Parathyroid adenoma (tissue), 2 donors: ENCODE measurements at regions not wholly inside any gene's neighbourhood (a gene's known extent, or its start where the extent isn't known, plus 50 kb on each side); places are given as distances from the start of the nearest gene placed in this dataset.

Experiments used
- H2AFZ ChIP-seq: fragments of 300-600 bp; sonication (generic); one replicate; pipeline ENCODE4 v1.7.0; 2017; ENCODE audit warnings: antibody characterized with exemption, mild to moderate bottlenecking
- H3K27ac ChIP-seq: fragments of 300-600 bp; sonication (generic); one replicate; pipeline ENCODE4 v1.7.0; 2017
- H3K27me3 ChIP-seq: fragments of 300-600 bp; sonication (generic); one replicate; pipeline ENCODE4 v1.7.0; 2017; ENCODE audit warnings: low read length; ENCODE audit not compliant: control insufficient read depth, insufficient read depth
- H3K36me3 ChIP-seq: fragments of 300-600 bp; sonication (generic); one replicate; pipeline ENCODE4 v1.7.0; 2017; ENCODE audit warnings: low read length; ENCODE audit not compliant: control insufficient read depth, insufficient read depth
- H3K4me1 ChIP-seq: fragments of 300-600 bp; sonication (generic); one replicate; pipeline ENCODE4 v1.7.0; 2017; ENCODE audit warnings: control low read depth
- H3K4me2 ChIP-seq: fragments of 300-600 bp; sonication (generic); one replicate; pipeline ENCODE4 v1.7.0; 2017; ENCODE audit warnings: low read length
- H3K4me3 ChIP-seq: fragments of 300-600 bp; sonication (generic); one replicate; pipeline ENCODE4 v1.7.0; 2017; ENCODE audit warnings: low read depth, low read length
- H3K79me2 ChIP-seq: fragments of 300-600 bp; sonication (generic); one replicate; pipeline ENCODE4 v1.7.0; 2017; ENCODE audit warnings: control low read depth
- H3K9ac ChIP-seq: fragments of 300-600 bp; sonication (generic); one replicate; pipeline ENCODE4 v1.7.0; 2017; ENCODE audit warnings: mild to moderate bottlenecking
- H3K9me3 ChIP-seq: fragments of 300-600 bp; sonication (generic); one replicate; pipeline ENCODE4 v1.7.0; 2017; ENCODE audit warnings: low read length; ENCODE audit not compliant: control insufficient read depth
- CTCF ChIP-seq: fragments of 300-600 bp; sonication (generic); IDR thresholded peaks from one replicate; pipeline ENCODE4 v1.7.0; 2017; ENCODE audit warnings: antibody characterized with exemption, mild to moderate bottlenecking
- donor health status: primary hyperparathyroidism.

GRCh38 chr10:43845121-43845520 is 196.4 kb upstream of the ZNF32 start:
- no peaks in the 10 kb centered on the region for H3K79me2 ChIP-seq
- no peaks in the 10 kb centered on the region for H3K4me1 ChIP-seq
- H3K4me3 ChIP-seq = no peak overlapping the region
- H2AFZ ChIP-seq = no peak overlapping the region
- H3K36me3 ChIP-seq = no peaks in the 10 kb centered on the region
- H3K27me3 ChIP-seq = no peaks in the 10 kb centered on the region
- no peak overlapping the region for H3K9ac ChIP-seq
- no peak overlapping the region for H3K27ac ChIP-seq
- no peak overlapping the region for H3K4me2 ChIP-seq
- H3K9me3 ChIP-seq = no peaks in the 10 kb centered on the region
- no peak for TF ChIP-seq CTCF

- no peaks in the 10 kb centered on the region for H3K79me2 ChIP-seq
- no peak overlapping the region for H3K9ac ChIP-seq
- no peaks in the 10 kb centered on the region for H3K36me3 ChIP-seq
- no peak overlapping the region for H2AFZ ChIP-seq
- H3K4me3 ChIP-seq = no peak overlapping the region
- no peak overlapping the region for H3K4me2 ChIP-seq
- no peaks in the 10 kb centered on the region for H3K4me1 ChIP-seq
- no peaks in the 10 kb centered on the region for H3K27me3 ChIP-seq
- no peaks in the 10 kb centered on the region for H3K9me3 ChIP-seq
- TF ChIP-seq CTCF = no peak
- no peak overlapping the region for H3K27ac ChIP-seq
These were observed 195.5 kb upstream of the ZNF32 start for GRCh38 chr10:43844221-43844620.

GRCh38 chr10:43843321-43844101 is 194.8 kb upstream of the ZNF32 start:
- Histone ChIP-seq H3K27me3 (no peaks in the 10 kb centered on the region), H3K9me3 (no peaks in the 10 kb centered on the region), H3K27ac (no peak overlapping the region), H3K4me1 (no peaks in the 10 kb centered on the region), H3K36me3 (no peaks in the 10 kb centered on the region), H3K79me2 (no peaks in the 10 kb centered on the region), H3K9ac (no peak overlapping the region), H2AFZ (no peak overlapping the region), H3K4me3 (no peak overlapping the region), H3K4me2 (no peak overlapping the region)
- no peak for TF ChIP-seq CTCF

GRCh38 chr10:43842496-43842895 is 193.8 kb upstream of the ZNF32 start:
- Histone ChIP-seq H3K27ac (no peak overlapping the region), H3K4me2 (no peak overlapping the region), H3K4me1 (no peaks in the 10 kb centered on the region), H3K4me3 (no peak overlapping the region), H3K9me3 (no peaks in the 10 kb centered on the region), H3K27me3 (no peaks in the 10 kb centered on the region), H3K36me3 (no peaks in the 10 kb centered on the region), H2AFZ (no peak overlapping the region), H3K9ac (no peak overlapping the region), H3K79me2 (no peaks in the 10 kb centered on the region)
- no peak for TF ChIP-seq CTCF

GRCh38 chr10:43842072-43842471 is 193.4 kb upstream of the ZNF32 start:
- H3K36me3 ChIP-seq = no peaks in the 10 kb centered on the region
- no peak overlapping the region for H3K4me2 ChIP-seq
- H3K4me3 ChIP-seq = no peak overlapping the region
- H3K27ac ChIP-seq = no peak overlapping the region
- no peaks in the 10 kb centered on the region for H3K4me1 ChIP-seq
- no peaks in the 10 kb centered on the region for H3K79me2 ChIP-seq
- H3K27me3 ChIP-seq = no peaks in the 10 kb centered on the region
- no peak overlapping the region for H3K9ac ChIP-seq
- H2AFZ ChIP-seq = no peak overlapping the region
- no peaks in the 10 kb centered on the region for H3K9me3 ChIP-seq
- no peak for TF ChIP-seq CTCF
